AG20443 (cell line): ENCODE measurements at regions not wholly inside any gene's neighbourhood (a gene's known extent, or its start where the extent isn't known, plus 50 kb on each side); places are given as distances from the start of the nearest gene placed in this dataset.
A peak's percentile ranks its signal among the peaks of the same experiment; 100 is the strongest.

ENCODE experiments used
- DNase-seq: peaks from one replicate; pipeline ENCODE4 v3.0.0; 2012; ENCODE audit warnings: low spot score, mixed read lengths

GRCh38 chr10:30117812-30118501, 58.6 kb upstream of the JCAD start:
- no peak for DNase-seq

- no peak for DNase-seq
Observed at GRCh38 chr10:30116041-30116491, 56.7 kb upstream of the JCAD start.

GRCh38 chr10:30115626-30115940, 56.2 kb upstream of the JCAD start:
- DNase-seq = no peak

GRCh38 chr10:30114881-30115625, 55.7 kb upstream of the JCAD start:
- DNase-seq = peak; percentile 46

GRCh38 chr10:30114401-30114800, 55.0 kb upstream of the JCAD start:
- no peak for DNase-seq

- peak; percentile 72 for DNase-seq
Observed at GRCh38 chr10:30111340-30112022, 52.1 kb upstream of the JCAD start.
